ENCODE measurements at regions not wholly inside any gene's neighbourhood (a gene's known extent, or its start where the extent isn't known, plus 50 kb on each side); places are given as distances from the start of the nearest gene placed in this dataset.

- H3K4me3 ChIP-seq = no peak overlapping the region
- DNase-seq = no peak
- H3K36me3 ChIP-seq = no peaks in the 10 kb centered on the region
- no peaks in the 10 kb centered on the region for H3K9me3 ChIP-seq
- H3K27me3 ChIP-seq = no peaks in the 10 kb centered on the region
- no peaks in the 10 kb centered on the region for H3K4me1 ChIP-seq
- TF ChIP-seq, protein P1, sequence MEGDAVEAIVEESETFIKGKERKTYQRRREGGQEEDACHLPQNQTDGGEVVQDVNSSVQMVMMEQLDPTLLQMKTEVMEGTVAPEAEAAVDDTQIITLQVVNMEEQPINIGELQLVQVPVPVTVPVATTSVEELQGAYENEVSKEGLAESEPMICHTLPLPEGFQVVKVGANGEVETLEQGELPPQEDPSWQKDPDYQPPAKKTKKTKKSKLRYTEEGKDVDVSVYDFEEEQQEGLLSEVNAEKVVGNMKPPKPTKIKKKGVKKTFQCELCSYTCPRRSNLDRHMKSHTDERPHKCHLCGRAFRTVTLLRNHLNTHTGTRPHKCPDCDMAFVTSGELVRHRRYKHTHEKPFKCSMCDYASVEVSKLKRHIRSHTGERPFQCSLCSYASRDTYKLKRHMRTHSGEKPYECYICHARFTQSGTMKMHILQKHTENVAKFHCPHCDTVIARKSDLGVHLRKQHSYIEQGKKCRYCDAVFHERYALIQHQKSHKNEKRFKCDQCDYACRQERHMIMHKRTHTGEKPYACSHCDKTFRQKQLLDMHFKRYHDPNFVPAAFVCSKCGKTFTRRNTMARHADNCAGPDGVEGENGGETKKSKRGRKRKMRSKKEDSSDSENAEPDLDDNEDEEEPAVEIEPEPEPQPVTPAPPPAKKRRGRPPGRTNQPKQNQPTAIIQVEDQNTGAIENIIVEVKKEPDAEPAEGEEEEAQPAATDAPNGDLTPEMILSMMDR (IDR thresholded peaks at IDR 0.05) = no peak
- TF ChIP-seq POLR2A (IDR thresholded peaks at IDR 0.05) = no peak
- no peak overlapping the region for H3K27ac ChIP-seq
Observed at GRCh38 chr2:53018825-53019425, 748.7 kb upstream of the CHAC2 start.

- Histone ChIP-seq H3K27me3 (no peaks in the 10 kb centered on the region), H3K4me1 (no peaks in the 10 kb centered on the region), H3K9me3 (no peaks in the 10 kb centered on the region), H3K27ac (no peak overlapping the region), H3K36me3 (no peaks in the 10 kb centered on the region), H3K4me3 (no peak overlapping the region)
- DNase-seq = no peak
- TF ChIP-seq, protein P1 (IDR thresholded peaks at IDR 0.05) = no peak
- no peak for TF ChIP-seq POLR2A (IDR thresholded peaks at IDR 0.05)
Observed at GRCh38 chr2:53006980-53007379, 760.6 kb upstream of the CHAC2 start.

- Histone ChIP-seq H3K27ac (no peak overlapping the region), H3K4me3 (no peak overlapping the region), H3K36me3 (no peaks in the 10 kb centered on the region), H3K9me3 (no peaks in the 10 kb centered on the region), H3K4me1 (no peaks in the 10 kb centered on the region), H3K27me3 (no peaks in the 10 kb centered on the region)
- no peak for DNase-seq
- no peak for TF ChIP-seq POLR2A (IDR thresholded peaks at IDR 0.05)
- TF ChIP-seq, protein P1 (IDR thresholded peaks at IDR 0.05) = no peak
Observed at GRCh38 chr2:53004413-53004812, 763.2 kb upstream of the CHAC2 start.

DNA sequence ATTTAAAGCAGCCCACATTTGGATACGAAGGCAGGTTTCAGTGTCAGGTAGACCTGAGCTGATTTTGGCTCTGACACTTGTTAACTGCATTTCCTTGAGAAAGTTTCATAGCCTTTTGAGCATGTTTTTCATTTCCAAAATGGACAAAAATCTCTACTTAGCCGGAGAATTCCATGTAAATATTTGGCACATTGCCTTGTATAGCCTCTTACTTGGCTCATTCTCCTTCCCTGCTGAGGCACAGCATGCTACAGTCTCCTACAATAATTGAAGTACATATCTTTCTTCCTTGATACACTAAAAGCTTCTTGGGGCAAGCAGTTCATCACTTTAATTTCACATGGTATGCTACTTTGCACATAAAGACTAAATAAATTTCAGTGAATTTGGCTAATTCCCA lies 772.2 kb upstream of the CHAC2 start:
- H3K36me3 ChIP-seq = no peaks in the 10 kb centered on the region
- TF ChIP-seq, protein P1 (IDR thresholded peaks at IDR 0.05) = no peak
- TF ChIP-seq POLR2A (IDR thresholded peaks at IDR 0.05) = no peak

DNA sequence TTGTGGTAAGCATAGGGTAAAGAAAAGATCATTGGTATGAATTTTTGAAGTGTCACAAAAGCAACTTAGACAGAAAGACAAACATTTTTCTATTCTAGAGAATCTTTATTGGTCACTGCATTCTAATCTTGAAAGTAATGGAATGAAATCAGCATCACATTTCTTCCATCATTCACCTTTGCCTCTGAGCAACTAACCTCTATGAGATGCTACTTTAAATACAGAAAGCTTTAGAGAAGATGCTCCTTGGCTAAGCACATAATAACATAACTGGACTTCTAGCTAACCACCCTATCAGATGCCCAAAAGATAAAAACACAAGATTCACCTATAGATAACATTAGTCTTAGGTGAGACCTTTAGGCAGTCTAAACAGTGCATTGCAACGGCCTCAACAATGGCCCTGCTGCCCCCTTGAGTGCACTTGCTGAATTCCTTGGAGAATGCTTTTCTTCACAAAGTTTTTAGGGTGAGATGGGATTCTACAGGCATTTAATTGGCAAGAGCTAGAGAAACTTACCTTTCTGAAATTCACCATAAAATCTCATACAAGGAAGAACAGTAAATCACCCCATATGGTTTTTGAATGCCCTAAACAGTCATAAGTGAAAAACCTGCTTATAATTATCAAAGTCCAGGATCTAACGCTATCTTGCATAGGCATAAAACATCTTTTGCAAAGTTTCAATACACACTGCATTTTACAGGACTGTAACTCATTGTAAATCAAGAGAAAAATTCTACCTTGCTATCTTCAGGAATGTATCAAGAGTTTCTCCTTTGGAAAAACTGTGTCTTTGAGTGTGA lies 791.3 kb upstream of the CHAC2 start:
- no peak for DNase-seq
- TF ChIP-seq, protein P1 (IDR thresholded peaks at IDR 0.05) = no peak
- no peak for TF ChIP-seq POLR2A (IDR thresholded peaks at IDR 0.05)
- no peak overlapping the region for H3K27ac ChIP-seq
- no peaks in the 10 kb centered on the region for H3K9me3 ChIP-seq
- no peaks in the 10 kb centered on the region for H3K27me3 ChIP-seq
- no peaks in the 10 kb centered on the region for H3K4me1 ChIP-seq
- H3K4me3 ChIP-seq = no peak overlapping the region
- H3K36me3 ChIP-seq = no peaks in the 10 kb centered on the region

More for the DNA sequence above, 772.2 kb upstream of the CHAC2 start:
- Histone ChIP-seq H3K27me3 (no peaks in the 10 kb centered on the region), H3K4me1 (no peaks in the 10 kb centered on the region), H3K4me3 (no peak overlapping the region), H3K9me3 (no peaks in the 10 kb centered on the region), H3K27ac (no peak overlapping the region)
- DNase-seq = no peak

Measured in Peyer's patch (tissue), 4 donors.